OCI-M2 (cell line): ENCODE measurements at regions not wholly inside any gene's neighbourhood (a gene's known extent, or its start where the extent isn't known, plus 50 kb on each side); places are given as distances from the start of the nearest gene placed in this dataset.

Source experiments
- DNase-seq: peaks from one replicate; lab custom pipeline; 2025; ENCODE audit not compliant: unreplicated experiment; lab: John Stamatoyannopoulos, UW

DNA sequence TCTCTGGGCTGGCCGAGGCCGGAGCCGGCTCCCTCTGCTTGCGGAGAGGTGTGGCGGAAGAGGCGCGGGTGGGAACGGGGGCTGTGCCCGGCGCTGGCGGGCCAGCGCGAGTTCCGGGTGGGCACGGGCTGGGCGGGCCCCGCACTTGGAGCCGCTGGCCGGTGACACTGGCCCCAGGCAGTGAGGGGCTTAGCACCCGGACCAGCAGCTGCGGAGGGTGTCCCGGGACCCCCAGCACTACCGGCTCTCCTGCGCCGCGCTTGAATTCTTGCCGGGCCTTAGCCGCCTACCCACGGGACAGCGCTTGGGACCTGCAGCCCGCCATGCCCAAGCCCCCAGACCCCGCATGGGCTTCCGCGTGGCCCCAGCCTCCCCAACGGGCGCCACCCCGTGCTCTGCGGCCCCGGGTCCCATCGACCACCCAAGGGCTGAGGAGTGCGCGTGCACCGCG lies 736.3 kb upstream of the ARRDC4 start:
- DNase-seq: no peak

DNA sequence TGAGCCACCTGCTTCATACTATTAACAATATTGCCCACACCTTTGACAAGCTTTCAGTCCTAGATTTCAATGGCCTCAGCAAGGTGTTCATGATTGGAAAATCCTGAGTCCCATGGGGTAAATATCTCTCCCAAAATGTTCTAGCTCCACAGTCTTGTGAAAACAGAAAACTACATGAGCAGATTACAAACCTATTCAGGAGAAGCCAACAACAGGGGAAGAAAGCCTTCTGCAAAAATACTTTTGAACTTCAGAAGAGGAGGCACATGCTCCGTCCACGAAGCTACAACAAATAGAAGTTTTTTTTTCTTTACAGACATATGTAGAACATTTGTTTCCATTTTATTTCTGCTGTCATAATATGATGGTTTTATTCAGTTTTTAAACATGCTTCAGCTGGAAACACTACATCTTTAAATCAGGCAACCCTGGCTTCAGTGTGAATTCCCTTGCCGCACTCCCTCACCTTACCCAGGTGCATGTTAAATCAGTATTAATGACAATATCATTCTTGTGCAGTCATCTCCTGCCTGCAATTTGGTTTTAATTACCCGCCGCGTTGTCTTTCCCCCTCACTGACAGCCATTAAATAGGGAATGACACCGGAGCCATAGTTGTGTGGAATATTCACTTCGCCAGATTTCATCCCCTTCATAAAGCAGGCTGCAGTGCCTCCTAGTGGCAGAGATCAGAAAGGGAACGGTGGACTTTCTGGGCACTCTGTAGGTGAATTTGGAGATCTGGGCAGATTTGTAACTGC lies 725.5 kb upstream of the ARRDC4 start:
- no peak for DNase-seq

DNA sequence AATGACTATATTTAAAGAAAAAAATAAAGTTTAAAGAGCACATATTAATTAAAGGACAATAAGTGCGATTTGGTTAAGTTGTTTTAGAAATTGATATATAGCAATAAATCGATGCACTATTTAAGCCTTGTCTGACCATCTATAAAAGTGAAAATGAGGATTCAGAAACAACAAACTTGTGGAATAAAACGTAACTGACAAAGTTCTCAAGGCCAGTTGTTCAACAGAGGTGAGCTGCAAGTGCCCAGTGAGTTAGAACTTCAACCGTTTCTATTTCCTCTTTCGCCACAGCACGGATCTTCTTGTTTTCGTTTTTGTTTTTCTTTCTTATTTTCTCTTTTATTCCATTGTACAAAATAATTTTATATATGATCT lies 724.9 kb upstream of the ARRDC4 start:
- DNase-seq: no peak

DNA sequence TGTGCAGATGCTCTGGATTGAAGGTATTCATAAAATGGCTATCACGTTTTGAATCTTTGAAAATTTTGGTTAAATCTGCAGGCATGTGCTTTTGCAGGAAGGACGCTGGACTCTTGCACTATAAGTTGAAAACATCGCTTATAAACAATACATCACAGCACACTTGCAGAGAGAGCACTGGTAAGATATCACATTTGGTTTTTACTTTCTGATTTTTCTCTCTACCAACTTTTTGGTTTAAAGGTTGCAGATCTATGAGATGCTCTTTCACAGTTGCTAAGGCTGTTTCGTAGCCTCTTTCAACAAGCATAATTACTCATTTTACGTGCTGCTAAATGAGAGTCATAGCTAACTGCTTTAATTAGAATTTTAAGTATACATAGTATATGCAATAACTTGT lies 724.4 kb upstream of the ARRDC4 start:
- no peak for DNase-seq

DNA sequence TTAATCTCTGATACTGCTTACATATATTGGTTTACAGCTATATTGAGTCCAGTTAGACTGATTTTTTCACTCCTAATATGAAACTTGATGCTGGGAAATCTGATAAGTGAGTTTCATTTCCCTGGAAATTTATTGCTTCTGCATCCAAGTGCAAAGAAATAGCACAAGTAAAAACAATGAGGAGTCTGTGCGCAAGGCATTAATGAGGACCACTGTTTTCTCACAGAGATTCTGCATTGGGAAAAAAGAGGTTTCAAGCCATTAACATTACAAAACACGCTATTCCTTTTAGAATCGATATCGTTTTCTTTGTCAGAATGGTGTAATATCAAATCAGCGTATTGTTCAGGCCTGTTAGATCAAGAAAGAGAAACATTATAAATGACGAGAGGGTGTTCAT lies 723.3 kb upstream of the ARRDC4 start:
- no peak for DNase-seq

DNA sequence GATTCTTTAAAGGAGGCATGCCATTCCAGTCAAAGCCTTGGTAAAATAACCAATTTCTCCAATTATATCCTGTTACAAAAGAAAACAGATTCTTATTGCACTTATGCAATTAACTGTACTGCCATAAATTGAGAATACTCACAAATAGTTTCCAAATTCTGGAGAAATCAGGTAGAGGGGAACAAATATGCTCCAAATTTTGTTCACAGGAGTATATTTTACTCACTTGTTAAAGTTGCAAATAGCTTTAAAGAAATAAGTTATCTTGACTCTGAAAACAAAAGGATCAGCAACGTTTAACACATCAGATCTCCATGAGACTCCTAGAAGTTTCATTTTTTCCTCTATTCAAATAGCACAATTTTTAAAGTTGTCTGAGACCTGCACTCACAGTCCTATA lies 712.1 kb upstream of the ARRDC4 start:
- no peak for DNase-seq

DNA sequence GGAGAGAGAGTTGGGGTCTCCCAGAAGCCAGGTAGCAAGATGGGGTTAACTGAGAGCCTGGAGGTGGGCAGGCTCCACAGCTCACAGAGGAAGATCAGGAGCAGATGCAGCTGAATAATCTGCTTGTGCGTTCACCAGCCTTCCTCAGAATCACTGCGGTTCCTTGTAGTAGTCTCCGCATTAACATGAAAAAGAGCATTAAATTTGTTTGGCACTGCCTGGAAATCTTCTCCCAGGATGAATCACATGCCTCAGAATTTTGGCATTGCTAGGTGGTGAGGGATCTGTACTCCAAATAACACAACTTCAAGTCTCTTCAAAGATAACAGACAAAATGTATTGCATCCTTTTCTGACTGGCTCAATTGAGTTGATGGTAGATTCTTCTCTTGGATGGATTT lies 700.6 kb upstream of the ARRDC4 start:
- DNase-seq: no peak

DNA sequence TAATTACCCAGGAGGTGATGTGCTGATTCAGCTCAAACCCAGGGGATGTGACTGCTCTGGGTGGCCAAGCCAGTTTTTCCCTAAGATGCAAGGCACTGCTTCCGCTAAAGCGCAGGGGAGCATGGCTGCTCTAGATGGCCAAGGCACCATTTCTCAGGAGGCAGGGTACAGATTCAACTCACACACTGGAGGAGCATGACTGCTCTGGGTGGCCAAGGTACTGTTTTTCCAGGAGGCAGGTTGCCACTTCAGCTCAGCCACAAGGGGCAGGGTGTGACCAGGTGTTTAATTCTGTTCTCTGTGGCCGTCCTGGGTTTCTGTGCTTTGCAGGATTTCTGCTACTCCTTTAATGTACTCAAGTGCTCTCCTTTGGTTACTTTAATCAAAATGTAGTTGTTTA lies 659.3 kb upstream of the ARRDC4 start:
- DNase-seq: no peak

DNA sequence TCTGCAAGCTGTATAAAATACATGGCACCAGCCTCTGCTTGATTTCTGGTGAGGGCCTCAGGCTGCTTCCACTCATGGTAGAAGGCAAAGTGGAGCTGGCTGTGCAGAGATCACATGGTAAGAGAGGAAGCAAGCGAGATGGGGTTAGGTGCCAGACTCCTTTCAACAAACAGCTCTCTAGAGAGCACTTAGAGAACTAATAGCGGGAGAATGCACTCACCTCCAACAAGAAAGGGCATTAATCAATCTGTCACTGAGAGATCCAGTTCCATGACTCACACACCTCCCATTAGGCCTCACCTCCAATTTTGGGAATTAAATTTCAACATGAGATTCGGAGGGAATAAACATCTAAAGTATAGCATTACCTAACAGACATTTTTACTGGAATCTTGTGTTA lies 644.1 kb upstream of the ARRDC4 start:
- no peak for DNase-seq

DNA sequence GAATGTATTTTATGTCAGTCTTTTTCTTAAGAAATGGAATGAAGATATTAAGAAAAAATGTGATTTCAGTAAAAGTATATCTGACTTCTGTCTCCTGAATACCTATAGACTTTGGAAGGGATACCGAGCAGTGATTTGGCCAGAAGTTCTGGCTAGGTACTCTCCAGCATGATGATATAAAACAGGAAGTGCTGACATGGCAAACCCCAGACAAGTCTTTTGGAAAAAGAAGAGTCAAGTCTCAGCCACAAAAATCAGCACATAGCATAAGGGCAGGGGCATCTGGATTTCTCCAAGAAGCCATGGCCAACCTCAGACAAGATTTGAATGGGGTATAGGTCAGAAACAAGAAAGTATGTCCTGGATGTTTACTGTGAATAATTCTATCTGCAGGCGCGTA lies 643.3 kb upstream of the ARRDC4 start:
- no peak for DNase-seq

DNA sequence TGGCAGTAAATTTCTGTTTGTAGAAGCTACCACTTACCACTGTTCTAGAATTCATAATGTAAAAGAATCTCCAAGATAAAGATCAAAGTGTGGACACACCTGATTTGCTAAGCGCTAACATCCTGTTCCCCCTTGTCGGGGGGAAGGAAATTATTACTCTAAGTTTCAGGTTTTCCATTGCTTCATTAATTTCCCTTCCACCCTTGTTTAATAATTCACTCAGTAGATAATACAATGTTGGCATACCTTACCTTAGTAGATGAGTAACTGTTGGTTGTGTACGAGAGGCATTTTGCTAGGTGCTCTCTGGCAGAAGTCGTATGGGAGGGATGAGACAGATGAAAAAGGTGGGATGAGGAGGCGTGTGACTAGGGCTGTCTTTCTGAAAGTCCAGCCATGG lies 641.2 kb upstream of the ARRDC4 start:
- no peak for DNase-seq

DNA sequence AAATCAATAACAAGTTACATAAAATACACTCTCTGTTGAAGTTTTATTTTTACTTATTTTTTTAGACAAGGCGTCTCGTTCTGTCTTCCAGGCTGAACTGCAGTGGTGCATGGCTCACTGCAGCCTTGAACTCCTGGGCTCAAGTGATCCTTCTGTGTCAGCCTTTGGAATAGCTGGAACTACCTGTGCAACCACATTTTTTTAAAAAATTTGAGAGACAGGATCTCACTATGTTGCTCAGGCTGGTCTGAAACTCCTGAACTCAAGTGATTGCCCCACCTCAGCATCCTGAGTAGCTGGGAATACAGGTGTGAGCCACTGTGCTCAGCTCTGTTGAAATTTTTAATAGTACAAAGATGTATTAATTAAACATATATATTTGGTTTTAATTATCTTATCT lies 614.3 kb upstream of the ARRDC4 start:
- DNase-seq: no peak

DNA sequence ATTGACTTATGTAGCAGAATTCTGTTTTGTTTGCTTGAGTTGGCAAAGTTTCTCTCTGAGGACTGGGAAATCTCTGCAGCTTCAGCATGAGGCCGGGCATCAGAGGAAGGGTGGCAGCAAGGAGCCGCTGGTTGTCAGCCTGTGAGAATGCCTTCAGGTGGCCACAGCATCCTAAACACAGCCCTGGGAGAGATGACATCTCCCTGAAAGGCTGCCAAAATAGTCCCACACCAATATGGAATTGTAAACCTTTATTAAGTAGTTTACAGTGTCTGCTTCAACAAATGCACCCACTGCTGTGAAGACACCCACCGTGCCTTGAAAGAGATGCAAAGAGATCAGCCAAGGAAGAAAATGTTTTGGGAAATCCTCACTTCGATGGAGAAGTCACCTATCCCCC lies 609.7 kb upstream of the ARRDC4 start:
- no peak for DNase-seq

DNA sequence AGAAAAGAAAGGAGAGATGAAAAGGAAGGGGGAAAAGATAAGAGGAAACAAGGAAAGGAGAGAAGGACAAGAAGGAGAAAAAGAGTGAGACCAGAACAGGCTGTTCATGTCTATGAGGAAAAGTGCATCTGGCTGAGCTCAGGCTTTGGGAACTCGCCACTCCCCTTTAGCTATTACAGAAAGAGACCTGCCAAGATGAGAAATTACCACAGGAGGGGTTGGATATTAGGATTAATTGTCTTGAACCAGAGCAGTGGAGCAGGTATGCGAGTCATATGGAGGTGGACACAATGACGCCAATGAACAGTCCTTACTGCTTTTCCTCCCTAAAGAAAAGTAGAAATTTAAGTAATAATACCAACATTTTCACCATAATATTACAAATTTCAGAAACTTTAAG lies 577.0 kb upstream of the ARRDC4 start:
- no peak for DNase-seq

DNA sequence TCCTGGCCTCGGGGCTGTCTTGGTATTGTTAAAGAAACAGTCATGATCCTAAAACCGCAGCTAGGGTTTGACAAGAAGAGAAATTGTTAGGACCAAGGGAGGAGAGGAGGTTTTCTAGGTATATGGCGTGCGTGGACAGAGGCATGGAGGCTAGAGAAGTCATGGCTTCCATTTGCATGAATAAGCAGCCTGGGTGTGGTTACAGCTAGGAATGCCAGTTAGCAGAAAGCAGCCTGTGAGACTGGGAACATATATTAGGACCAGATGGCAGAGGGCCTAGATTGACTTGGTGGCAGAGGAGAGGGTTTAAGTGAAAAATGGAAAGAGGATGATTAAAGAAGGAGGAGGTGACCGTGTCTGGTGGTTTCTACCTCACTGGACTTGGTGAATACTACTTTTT lies 573.6 kb upstream of the ARRDC4 start:
- no peak for DNase-seq

DNA sequence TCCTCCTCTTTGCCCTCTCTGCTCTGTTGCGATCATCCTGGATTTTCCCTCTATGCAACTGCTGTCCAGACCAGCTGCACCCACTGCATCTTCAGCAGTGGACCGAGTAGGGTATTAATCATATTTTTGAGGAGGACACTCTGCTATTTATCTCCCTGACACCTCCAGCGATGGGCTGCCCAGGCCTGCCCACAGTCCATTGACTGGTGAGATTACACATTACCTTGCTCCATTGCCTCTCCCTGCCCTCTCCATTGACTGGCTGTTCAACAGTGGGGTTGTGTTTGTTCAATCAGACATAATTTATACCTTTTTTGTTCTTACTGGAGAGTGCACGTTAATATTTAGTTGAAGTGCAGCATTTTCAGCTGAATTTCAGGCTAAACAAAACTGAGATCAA lies 559.3 kb upstream of the ARRDC4 start:
- DNase-seq: no peak

DNA sequence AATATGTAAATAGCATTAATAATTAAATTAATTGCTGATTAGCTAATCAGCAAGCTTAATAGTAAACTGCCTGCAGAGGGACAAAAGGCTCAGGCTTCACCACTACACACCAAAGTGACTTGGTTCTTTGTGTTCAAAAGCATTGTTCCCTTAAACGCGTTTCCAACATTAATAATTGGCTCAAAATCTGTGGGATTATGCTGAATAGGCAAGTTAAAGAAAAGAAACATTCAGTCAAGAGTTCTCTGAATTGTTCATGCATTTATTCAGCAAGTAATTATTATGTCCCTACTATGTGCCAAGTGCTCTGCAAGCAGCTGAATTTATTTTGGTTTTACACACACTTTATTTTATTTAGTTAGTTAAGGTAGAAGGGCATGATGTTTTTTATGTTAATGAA lies 558.5 kb upstream of the ARRDC4 start:
- DNase-seq: no peak

DNA sequence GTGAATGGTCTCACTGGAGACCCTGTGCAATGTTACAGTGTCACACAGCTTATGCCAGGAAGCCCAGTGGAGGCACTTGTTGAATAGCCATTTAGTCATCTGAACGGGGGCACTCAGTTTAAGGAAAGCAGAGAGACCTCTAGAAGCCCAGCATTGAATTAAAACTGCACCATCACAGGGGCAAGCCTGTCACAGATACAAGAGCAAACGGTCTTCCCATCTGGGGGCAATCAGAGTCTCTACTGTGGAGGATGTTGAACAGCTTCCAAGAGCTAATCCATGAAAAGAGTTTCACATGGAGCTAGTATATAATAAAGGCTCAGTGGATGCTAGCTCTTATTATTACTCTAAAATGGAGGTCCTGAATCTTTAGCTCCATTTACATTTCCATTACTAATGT lies 553.7 kb upstream of the ARRDC4 start:
- no peak for DNase-seq

DNA sequence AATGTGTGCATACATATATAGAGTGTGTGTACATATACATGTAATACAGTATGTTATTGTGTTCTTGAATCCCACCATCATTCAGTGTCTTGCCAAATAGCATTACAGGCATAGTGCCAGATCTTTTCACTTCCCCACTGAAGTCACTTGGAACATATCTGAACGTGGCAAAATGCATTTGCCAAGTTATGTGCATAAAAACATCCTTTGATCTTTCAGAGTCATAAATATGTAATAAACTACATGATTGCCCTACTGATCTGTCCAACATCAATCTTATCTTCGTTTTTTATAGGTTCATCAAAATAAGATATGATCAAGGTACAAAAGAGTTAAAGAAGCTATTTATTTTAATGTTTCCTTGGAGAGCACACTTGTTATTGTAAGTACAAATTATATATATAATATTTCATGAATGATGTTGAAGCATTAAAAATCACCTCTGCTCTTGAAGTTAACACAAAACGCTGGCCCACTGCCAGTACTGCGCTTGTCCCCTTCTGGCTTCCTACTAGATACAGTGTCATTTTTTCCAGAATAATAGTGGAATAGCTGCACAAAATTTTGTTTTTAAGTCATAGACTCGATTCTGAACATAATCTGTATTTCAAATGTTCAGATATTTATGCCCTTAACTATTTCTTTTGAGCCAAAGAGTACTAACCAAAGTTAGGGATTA lies 549.5 kb upstream of the ARRDC4 start:
- DNase-seq: no peak

DNA sequence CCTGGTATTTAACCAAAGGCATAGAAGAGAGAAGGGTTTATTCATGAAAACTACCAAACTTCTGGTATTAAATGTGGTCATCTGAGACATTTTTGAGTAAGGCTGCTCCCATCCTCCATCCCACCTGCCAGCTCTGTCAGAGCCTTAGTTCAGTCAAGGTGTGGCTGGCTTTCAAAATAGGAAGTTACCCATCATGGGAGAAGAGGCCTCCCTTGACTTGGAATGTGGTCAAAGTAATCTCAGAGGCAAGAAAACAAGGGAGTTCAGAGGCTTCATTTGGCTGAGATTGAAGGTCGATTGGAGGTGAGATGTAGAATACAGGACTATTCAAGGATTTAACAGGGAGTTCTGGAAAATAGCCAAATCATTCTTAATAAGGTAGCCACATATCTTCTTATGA lies 540.4 kb upstream of the ARRDC4 start:
- DNase-seq: no peak

DNA sequence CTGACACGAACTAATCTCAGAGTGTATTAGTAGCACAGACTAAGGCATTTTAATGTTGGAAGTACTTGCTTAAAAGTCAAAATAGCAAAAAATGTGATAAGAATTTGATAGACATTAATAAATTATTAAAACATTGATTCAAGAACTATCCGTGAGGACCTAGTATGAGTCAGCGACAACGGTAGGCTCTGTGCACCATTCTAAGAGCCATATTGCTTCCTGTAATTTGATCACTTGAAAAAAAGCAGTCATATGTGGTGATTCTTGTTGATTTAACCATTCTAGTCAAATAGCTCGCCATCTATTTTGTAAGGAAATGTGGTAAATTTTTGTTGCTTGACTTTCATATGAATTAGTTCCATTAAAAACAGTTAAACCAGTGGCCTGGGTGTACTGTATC lies 534.9 kb upstream of the ARRDC4 start:
- DNase-seq: no peak

DNA sequence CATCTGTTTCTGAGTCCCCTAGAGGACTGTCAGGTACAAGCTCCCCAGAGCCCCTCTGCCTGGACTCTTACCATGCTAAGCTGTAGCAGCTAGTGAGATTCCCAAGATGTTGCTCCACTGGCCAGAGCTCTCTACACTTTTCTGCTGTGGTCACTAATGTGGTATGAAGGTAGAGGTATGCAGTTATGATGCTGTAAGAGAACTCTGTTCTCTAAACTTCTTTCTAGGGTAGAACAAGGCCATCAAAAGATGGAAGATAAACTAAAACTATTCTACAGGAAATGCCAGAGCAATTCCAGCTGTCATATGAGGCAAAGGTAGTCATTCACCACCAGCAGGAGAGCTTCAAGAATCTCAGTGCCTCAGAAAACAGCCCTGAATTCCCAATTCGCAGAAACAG lies 517.4 kb upstream of the ARRDC4 start:
- no peak for DNase-seq

DNA sequence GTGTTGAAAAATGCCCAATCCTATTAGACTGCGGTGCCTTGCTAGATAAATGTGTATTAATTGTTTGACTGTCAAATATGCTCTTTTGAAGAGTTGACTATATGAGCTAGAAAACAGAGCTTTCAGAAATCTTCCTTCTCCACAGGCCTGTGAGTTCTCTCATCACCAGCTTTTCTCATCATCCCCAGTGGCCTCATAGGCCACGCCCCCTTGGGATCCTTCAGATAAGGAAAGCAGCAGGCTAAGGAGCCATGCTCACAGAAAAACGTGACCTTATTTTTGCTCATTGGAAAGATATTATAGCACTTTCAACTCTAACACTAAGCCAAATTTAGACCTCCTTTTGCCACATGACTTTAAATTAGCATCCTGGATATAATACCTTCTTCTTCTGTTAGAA lies 514.4 kb upstream of the ARRDC4 start:
- no peak for DNase-seq
